Embryonic facial prominence (tissue), 1 donor: ENCODE measurements at regions not wholly inside any gene's neighbourhood (a gene's known extent, or its start where the extent isn't known, plus 50 kb on each side); places are given as distances from the start of the nearest gene placed in this dataset.
"Not testable (repeated sequence)": the region's sequence is repeated elsewhere in the genome, so short reads cannot be mapped to it uniquely, and the experiment has no call there.

Source experiments
- DNase-seq: peaks from one replicate; pipeline ENCODE4 v3.0.0-alpha.2; 2016; ENCODE audit errors: extremely low spot score

DNA sequence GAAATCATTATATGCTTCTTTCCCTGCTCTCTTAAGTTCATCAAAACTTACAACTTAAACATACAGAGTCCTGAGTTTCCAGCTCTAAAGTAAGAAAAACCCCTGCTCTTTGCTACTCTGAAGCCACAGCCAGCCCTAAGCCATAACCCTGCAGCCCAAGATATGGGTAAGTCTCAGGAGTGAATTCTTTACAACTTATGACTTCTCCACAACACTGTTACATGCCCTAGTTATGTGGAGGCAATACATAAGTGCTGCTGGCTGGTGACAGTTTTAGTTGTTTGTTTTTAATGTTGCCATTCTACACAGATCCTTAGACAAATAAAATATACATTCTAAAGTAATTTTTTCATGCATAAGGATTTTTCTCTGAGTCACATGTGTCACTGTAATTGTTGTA lies 100.2 kb downstream of the FBXO8 start:
- DNase-seq, result no peak

DNA sequence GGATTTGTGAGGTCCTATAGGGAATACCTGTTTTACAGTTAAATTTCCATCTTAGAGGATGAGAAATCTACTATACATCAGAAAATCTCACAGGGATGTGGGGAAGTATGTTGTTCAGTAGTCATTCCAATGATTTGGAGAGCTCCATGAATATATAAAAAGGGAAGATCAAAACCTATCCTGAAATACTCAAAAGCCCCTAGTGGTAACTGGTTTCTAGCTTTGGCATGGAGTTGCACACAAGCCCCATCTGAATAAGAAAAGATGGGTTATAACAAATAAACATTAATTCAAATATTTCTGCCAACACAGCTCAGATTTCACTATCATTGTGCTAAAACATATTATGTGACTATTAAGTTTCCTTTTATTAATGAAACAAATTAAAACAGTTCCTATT lies 101.6 kb downstream of the FBXO8 start:
- DNase-seq, result no peak

DNA sequence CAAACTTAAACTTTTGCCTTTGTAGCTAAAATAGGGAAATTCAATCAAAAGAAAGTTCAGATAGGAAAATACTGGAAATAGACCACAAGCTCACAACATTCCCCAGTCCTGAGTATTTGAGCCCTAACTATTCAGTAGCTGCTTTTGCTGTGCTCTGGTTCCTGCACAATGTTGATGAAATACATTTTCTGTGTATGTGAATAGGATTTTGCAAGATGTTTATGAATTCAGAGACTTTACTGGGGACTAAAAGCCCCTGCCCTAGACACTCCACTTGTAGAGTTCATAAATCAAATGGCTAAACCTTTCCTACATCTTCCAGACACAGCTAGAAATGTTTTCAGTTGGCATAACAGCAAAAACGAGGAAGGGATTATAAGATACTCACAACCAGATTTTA lies 105.9 kb downstream of the FBXO8 start:
- DNase-seq, result no peak

DNA sequence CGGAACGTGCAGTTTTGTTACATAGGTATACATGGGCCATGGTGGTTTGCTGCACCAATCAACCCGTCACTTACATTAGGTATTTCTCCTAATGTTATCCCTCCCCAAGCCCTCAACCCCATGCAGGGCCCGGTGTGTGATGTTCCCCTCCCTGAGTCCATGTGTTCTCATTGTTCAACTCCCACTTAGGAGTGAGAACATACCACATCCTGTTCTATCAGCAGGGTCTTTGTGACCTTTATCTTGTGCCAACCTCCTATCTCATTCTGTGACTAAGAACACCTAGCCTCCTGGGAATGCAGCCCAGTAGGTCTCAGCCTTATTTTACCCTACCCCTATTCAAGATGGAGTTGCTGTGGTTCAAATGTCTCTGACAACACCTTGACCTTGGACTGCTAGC lies 107.6 kb downstream of the FBXO8 start:
- DNase-seq, result not testable (repeated sequence)

DNA sequence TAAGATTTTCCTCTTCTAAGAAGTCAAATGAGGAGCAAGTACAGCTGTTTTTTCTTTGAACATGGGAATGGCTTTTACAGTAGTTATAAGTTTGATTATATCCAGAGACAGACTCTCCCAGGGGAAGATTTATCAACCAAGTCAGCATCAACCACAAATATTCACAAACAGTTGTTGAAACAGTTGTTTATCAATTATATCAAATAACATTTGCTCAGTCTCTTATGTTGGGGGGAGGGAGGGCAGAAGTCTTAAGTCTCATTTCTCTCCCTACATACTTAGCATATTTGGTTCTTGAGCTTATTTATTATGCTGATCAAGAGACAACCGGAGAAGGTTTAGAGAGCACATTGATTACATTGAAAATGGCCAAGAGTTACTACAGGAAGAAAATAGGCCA lies 110.1 kb downstream of the FBXO8 start:
- DNase-seq, result no peak

DNA sequence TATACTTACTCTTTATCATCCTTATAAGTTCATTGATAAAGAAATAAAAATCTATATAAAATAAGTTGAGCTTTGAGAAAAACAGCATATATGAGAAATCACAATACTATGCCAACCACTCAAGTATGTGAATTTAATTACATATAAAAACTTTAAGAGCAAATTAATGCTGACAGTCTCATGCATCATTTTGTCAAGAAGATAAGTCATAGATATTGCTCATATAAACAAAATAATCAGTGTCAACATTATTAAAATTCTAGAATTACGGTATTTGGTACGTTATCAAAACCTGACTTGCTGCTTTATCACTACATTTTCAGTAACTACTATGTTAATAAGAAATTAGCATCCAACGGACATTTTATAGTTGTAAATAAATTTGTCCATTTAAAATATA lies 111.2 kb downstream of the FBXO8 start:
- no peak for DNase-seq

DNA sequence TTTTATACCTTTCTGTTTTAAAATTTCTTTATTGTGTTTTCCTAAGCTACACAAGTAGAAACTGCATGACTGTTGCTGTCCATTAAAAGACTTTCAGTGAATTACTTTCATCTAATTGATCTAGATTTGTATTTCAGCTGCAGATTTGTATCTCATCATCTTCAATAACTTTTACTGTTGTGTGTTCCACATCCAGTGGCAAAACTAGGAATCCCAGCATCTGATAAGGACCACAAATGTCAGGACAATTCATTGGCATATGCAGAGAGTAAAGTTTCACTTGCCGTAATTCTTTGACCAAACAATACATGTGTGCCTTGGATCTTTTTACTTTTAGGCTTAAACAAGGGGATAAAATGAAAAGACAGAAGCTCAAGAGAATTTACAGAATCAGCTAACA lies 112.6 kb downstream of the FBXO8 start:
- no peak for DNase-seq

DNA sequence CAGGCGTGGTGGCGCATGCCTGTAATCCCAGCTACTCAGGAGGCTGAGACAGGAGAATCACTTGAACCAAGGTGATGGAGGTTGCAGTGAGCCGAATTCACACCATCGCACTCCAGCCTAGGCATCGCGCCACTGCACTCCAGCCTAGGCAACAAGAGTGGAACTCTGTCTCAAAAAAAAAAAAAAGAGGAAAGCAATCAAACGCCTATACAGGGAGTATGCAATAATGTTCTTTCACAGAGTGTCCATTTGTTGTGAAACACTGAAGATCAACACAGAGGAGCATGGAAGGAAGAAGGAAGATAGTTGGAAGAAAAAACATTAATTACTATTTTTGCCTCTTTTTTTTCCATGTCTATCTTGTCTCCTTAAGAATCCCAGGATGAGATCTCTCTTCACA lies 113.4 kb downstream of the FBXO8 start:
- no peak for DNase-seq

DNA sequence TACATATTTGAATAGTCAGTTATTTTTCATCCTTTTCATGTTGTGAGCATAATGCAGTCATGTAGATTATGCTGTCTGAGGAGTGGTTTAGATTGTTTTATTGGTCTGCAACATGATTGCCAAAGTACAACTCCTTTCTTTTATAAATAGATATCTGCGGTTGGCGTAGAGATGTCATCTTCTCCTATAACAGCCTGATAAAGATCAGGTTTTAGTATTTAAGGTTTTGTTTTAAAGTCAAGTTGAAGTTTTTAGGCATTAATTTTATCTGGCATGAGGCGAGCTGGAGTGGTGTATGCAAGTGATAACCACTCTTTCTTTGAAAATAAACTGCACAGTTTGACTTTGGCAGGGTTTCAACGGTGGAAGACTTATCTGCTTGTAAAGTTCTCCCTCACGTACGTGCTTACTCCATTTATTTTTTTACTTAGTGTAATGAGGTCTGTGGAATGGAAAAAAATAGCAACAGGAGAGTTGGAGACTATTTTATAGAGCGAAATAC lies 126.3 kb downstream of the FBXO8 start:
- no peak for DNase-seq

DNA sequence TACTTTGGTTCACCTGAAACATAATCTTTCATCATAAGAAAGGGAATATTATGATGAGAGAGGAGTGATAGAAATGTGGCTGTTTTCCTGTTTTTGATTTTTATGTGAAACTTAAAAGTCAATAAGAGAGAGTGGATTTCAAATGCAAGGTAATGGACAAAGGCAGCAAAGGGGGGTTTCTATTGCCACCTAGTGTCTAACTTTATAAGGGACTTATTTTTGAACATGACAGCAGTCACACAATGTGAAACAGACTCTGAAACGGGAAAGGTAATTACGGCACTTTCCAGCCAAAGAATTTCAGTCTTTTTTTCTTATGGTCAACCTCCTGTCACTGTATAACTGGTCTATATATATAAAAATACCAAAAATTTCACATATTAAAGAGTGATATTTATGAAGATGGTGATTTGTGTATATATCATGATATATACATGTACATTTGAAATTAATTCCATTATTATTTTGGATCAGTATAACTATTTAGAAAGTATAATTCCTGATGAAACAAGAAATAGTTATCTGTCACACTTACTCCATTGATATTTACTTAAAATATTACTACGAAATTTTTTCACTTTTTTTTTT lies 127.1 kb downstream of the FBXO8 start:
- no peak for DNase-seq

DNA sequence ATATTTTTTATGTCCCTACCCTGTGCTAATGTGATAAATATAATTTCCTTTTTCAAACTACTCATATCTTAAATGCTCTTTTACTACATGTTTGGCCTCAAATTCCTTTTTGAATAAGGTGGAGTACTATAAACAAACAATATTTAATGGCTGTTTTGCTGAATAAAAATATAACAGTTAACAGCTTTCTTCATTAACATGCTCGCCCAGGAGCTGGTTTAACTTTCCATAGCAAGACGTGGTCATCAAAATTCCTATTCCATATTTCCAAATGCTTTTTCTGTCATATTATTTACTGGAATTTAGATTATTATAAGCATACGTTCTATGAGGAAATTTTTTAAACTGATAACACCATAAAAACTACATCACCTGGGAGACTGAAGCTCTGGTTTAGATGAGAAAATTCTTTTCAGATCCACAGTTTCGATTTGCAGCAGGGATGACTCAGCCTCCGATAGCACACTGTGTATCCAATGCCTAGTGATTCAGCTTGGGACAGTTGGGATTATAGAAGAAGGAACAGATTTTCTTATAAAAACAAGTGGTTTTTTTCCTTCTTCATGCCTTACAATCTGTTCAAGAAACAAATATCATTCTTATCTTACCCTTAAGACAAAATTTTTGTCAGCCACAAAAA lies 129.1 kb downstream of the FBXO8 start:
- DNase-seq, result no peak

DNA sequence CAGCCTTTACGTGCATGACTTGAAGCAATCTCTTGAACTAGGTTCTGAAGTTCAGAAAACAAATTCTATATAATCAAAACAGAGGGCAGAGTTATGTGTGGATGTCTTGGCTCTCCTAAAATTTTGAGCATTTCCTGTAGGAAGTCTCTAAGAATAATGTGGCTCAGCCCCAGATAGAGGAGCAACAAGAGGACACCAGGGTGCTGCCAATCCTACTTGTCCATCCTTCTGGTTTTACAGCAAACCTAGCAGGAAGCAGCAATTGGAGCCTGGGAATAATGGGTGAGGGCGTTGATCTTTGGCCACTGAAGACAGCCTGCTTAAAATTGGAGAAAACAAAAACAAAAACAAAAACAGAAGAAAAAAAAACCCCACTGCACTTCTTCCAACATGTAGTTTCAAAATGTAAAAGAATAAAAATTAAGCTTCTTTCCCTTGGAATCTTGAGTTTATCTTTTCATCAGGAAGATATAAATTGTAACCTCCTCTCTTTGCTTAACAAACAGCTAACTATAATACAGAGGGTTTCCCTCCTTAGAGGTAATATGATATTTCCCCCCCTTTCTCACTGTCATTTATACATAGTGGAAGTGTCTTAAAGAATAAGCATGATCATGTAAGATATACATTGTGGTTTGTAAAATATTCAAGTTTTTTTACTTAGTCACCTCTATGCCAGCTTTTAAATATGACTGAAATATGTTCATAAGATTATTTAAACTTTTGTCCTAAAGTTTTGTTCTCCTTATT lies 130.6 kb downstream of the FBXO8 start:
- no peak for DNase-seq

DNA sequence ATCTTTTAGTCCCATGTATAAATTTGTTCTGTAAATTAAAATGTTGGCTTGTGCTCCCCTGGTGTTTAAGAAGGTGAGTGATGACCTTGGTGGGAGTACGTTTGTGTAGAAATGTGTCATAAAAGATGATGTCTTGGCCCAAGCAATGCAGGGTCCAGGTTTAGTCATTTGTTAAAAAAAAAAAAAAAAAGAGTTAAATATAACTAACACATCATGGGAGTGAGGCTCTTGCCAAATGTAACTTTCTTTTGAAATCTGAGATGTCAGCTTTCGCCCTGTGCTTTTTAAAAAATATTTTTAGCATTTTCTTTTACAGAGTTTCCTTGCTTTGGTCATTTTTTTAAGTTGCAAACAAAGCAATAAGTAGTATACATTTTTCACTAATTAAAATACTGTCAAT lies 135.6 kb downstream of the FBXO8 start:
- no peak for DNase-seq

DNA sequence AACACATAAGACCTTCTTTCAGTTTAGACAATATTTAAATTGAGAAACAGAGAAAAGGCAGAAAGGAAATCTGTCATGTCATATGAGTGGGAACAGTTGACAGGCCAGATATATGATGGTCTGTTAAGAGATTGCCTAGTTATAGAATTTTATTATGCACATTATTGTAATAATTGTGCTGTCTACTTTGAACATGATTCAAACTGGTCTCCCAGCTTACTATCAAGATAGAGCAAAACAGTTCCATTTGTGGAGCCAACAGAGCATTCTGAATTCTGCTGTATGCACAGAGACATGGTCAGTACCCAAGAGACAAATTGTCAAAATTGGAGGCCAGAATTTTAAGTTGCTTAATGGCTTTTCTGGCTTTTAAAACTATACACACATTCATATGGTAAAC lies 139.4 kb downstream of the FBXO8 start:
- no peak for DNase-seq

DNA sequence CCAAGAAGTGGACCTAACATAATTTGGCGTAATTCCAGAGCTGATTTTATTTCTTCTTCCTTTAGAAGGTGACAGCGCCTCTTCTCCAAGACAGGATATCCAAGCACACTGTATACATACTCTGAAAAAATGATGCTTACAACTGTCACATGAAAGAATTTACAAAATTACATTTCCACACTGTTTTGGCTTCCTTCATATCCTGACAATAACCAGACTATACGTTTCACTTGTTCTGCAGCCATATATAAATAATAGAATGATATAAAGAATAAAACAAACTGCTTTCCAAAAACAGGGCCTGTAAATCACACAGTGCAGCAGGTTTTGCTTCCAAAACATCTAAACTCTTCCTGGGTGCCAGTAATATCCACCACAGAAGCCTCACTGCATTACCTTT lies 141.6 kb downstream of the FBXO8 start:
- DNase-seq, result no peak

DNA sequence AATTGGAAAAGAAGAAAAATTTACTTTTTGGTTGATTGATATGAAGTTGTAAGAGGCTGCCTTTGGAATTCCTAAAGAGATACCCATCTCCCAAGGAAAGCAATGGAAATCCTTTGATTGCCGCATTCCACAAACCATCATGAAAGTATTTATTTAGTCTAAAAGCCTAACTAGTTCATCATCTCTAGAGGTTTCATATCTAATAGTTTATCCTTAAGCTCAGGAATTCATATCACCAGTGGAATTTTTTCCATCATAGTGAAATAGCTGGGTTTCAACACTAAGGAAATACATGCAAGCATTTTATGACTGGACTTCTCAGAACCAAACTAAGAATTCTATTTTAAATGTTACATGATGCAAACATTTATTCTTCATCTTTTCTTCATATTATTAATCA lies 144.9 kb downstream of the FBXO8 start:
- no peak for DNase-seq

DNA sequence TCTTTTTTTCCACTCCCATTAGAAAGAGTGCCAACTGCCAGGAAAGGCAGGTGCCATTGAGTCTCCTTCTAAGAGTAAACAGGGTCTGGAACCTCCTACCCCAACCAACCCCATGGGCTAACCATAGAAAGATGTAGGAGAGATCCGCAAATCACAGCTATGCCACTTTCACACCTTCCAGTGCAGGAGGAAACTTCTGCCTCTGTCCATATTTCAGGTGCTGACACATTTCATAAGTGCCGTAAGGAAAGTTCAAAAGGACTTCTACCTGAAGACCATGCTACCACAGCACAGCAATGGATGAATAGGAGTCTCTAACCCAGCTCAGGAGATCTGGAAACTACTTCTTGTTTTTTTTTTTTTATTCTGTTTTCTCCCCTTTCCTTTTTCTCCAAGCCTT lies 145.8 kb downstream of the FBXO8 start:
- no peak for DNase-seq

DNA sequence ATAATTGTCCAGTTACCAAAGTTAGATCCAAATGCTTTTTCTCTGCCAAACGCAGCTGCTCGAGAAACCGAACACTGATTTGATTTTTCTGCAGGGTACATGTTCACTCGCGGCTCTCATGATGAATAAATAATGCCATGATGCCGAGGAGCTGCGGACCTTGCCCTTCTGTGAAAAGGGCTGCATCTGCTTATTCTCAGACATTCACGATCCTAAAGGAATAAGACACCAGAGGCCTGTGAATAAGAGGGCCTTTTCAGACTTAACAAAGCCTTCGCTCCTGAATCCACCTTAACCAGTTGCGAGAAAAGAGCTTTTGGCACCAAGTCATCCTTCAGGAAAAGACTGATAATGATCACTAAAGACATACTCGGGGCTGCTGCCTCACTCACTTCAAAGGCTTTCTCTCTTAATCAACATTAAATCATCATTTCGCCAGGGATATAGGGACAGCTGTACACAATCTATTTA lies 147.5 kb downstream of the FBXO8 start:
- no peak for DNase-seq

DNA sequence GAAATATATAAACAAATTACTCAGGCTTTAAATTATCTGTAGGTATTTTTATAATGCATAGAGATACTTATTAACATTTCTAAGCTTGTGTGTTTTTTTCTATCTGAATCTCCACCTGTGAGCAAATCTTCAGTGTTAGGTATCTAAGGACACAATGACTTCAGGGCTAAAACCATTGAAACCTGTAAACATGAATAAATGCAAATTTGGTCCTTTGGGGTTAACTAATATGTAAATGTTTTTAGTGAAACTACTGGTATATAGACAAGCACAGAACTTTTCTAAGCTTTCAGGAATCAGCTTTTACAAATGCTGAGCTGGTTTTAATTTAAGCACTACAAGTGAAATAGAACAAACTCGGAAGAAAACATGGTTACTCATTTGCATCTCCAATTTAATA lies 147.9 kb downstream of the FBXO8 start:
- DNase-seq, result no peak

DNA sequence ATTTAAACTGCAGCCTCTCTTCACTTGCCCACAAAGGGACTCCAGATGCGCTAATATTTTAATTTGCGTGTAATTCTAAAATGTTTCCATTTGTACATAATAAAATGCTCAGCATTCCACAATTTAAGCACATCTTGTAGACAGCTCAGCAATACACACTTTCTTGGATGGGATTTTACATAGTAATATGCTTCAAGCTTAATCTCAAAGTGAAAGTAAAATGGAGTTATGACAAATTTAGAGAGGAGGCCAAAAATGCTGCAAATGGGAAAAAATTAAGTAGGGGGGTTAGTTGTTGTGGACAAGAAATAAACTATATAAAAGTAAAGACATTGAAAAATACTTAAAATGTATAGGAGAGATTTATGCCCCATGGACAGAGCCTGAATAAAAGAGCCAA lies 149.1 kb downstream of the FBXO8 start:
- no peak for DNase-seq

DNA sequence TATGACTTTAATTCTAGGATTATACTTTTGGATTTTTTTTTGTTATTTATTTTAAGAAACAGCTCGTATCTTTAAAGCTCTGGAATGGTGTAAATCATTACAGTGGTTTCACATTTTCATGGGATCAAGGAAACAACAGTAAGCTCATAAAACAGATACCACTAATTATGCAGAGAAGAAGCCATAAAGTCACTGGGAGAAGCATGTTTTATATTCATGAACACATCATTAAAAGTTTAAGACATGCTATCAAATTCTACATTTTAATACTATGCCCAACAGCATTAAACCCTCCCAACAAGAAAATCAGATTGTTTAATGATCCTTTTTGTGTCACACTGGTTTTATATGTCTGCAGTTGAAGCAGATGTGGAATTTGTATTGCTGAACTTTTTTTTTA lies 149.9 kb downstream of the FBXO8 start:
- DNase-seq, result no peak

DNA sequence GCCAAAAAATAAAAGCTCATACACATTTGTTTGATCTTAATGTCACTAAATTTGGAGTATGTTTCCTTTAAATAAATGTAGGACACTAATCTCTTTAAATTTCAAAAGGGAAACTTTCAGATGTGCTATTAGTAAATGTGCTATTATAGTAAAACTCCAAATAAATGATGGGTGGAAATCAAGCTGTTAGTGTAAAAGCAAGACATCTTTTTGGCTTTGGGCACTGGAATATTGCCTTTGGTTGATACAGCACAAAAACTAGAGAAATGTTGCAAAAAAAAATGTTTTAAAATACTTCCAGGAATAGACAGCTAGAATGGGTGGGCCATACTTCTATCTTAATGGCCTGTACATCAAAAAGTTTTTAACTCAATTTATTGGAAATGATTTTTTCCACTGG lies 151.6 kb downstream of the FBXO8 start:
- no peak for DNase-seq

DNA sequence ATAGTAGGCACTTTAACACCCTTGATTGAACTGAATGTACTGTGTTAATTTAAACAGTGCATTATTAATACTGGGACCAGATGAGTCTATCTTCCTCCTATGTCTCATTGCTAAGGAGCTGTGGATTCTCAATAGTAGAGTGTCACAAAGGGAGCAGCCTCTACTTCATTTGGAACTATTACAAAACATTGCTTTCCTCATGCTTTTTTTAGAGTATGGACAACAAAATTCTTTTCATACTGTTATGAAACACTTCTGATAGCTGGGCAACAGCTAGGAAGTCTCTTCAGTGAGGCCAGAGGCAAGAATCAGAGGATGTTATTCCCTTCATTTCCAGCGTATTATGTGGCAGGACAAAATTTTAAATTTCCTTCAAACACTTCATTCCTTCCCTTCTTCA lies 160.8 kb downstream of the FBXO8 start:
- no peak for DNase-seq
